Astrocyte (in vitro differentiated cells and primary cell): ENCODE measurements at regions not wholly inside any gene's neighbourhood (a gene's known extent, or its start where the extent isn't known, plus 50 kb on each side); places are given as distances from the start of the nearest gene placed in this dataset.

ENCODE experiments used
- CTCF ChIP-seq: IDR thresholded peaks from 2 replicates; pipeline ENCODE4 v1.5.1; 2011; ENCODE audit warnings: low read depth, mild to moderate bottlenecking, inconsistent platforms, low read length, moderate library complexity; ENCODE audit not compliant: insufficient read depth
- EZH2 ChIP-seq: IDR thresholded peaks from 2 replicates; pipeline ENCODE4 v1.6.1; 2012; ENCODE audit warnings: mild to moderate bottlenecking, low read length, inconsistent platforms; ENCODE audit not compliant: insufficient read depth

DNA sequence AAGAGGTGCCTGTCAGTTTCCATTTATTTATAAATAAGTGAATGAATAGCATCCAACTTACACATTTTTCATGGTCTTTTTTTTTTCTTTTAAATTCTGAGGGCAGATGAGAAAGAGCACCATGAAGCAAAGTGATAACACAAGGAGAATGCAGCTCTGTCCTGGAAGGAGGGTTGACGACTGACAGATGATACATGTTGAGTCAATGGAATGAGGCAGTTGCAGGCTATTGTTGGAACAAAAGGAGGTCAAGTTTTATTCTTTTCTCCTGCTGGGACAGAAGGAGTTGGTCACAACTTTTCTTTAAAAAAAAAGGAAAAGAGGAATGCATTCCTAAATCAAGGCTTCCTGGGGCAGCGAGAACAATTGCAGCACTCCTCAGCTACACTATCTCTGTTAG lies 119.9 kb upstream of the PLEKHG7 start:
- TF ChIP-seq CTCF: no peak
- TF ChIP-seq EZH2: no peak
